ENCODE measurements at regions not wholly inside any gene's neighbourhood (a gene's known extent, or its start where the extent isn't known, plus 50 kb on each side); places are given as distances from the start of the nearest gene placed in this dataset.

GRCh38 chr12:97061171-97061570 lies 154.1 kb downstream of the NEDD1 start:
- TF ChIP-seq CTCF (IDR thresholded peaks at IDR 0.05; ENCODE audit: low read length) (no peak), EZH2 (IDR thresholded peaks at IDR 0.05; ENCODE audit: borderline replicate concordance, low read length) (no peak)
